RWPE1 (cell line): ENCODE measurements at regions not wholly inside any gene's neighbourhood (a gene's known extent, or its start where the extent isn't known, plus 50 kb on each side); places are given as distances from the start of the nearest gene placed in this dataset.
"Not testable (repeated sequence)": the region's sequence is repeated elsewhere in the genome, so short reads cannot be mapped to it uniquely, and the experiment has no call there.

Experiments used
- CTCF ChIA-PET: fragments of 350-600 bp; sonication (Branson Sonifier 250); formaldehyde crosslinking; extraction: SDS; loops from one replicate; lab custom pipeline; 2021; lab: Yijun Ruan, JAX
- POLR2A ChIA-PET: fragments of 400-600 bp; formaldehyde crosslinking; extraction: SDS; loops from one replicate; lab custom pipeline; 2020; ENCODE audit warnings: antibody characterized with exemption; ENCODE audit not compliant: low non-redundant PET; lab: Yijun Ruan, JAX
- DNase-seq: peaks from one replicate; pipeline ENCODE4 v3.0.0; 2012; ENCODE audit warnings: low spot score
- H3K27ac ChIP-seq: fragments of 450-650 bp; 2 replicates; pipeline ENCODE4 v1.5.1; 2017
- CTCF ChIP-seq: fragments of 450-650 bp; conservative IDR thresholded peaks from 2 replicates; pipeline ENCODE4 v1.5.1; 2017; ENCODE audit warnings: low read depth, mild to moderate bottlenecking

GRCh38 chr3:76307556-76307955 is 522.2 kb upstream of the ZNF717 start:
- no peak for TF ChIP-seq CTCF
- H3K27ac ChIP-seq, result no peak overlapping the region
- ChIA-PET POLR2A (no interaction called here), CTCF (no interaction called here)
- DNase-seq, result no peak

GRCh38 chr3:76308541-76308940 is 523.2 kb upstream of the ZNF717 start:
- CTCF ChIA-PET, result interaction anchor here (0.7 kb wide), 1 partner anchor 264 kb away, joined by 3 read pairs; no protein-coding TSS in a partner anchor
- no peak for TF ChIP-seq CTCF
- no peak overlapping the region for H3K27ac ChIP-seq
- POLR2A ChIA-PET, result no interaction called here
- no peak for DNase-seq

- CTCF ChIA-PET, result interaction anchor here (0.6 kb wide), 1 partner anchor 554 kb away, joined by 3 read pairs; no protein-coding TSS in a partner anchor
- TF ChIP-seq CTCF, result no peak
Observed at GRCh38 chr3:76310089-76310488, 524.7 kb upstream of the ZNF717 start.

GRCh38 chr3:76310667-76311066 is 525.3 kb upstream of the ZNF717 start:
- CTCF ChIA-PET, result interaction anchor here (0.6 kb wide), 1 partner anchor 554 kb away, joined by 3 read pairs; no protein-coding TSS in a partner anchor
- H3K27ac ChIP-seq, result no peak overlapping the region
- no peak for TF ChIP-seq CTCF
- no peak for DNase-seq
- POLR2A ChIA-PET, result no interaction called here

More at GRCh38 chr3:76310089-76310488, 524.7 kb upstream of the ZNF717 start:
- no peak overlapping the region for H3K27ac ChIP-seq
- DNase-seq, result no peak
- POLR2A ChIA-PET, result no interaction called here

- H3K27ac ChIP-seq, result no peak overlapping the region
- ChIA-PET CTCF (interaction anchor here (0.5 kb wide), 1 partner anchor 727 kb away, joined by 3 read pairs; no protein-coding TSS in a partner anchor), POLR2A (no interaction called here)
- TF ChIP-seq CTCF, result no peak
- no peak for DNase-seq
Observed at GRCh38 chr3:76311941-76312340, 526.6 kb upstream of the ZNF717 start.

GRCh38 chr3:76315906-76316305 is 530.6 kb upstream of the ZNF717 start:
- DNase-seq, CTCF ChIA-PET, H3K27ac ChIP-seq, POLR2A ChIA-PET: not testable (repeated sequence)

- DNase-seq, result no peak
- ChIA-PET POLR2A (no interaction called here), CTCF (no interaction called here)
- TF ChIP-seq CTCF, result no peak
- no peak overlapping the region for H3K27ac ChIP-seq
Observed at GRCh38 chr3:76321614-76322013, 536.3 kb upstream of the ZNF717 start.
